ENCODE measurements at regions not wholly inside any gene's neighbourhood (a gene's known extent, or its start where the extent isn't known, plus 50 kb on each side); places are given as distances from the start of the nearest gene placed in this dataset.
"Not testable (repeated sequence)": the region's sequence is repeated elsewhere in the genome, so short reads cannot be mapped to it uniquely, and the experiment has no call there.

DNA sequence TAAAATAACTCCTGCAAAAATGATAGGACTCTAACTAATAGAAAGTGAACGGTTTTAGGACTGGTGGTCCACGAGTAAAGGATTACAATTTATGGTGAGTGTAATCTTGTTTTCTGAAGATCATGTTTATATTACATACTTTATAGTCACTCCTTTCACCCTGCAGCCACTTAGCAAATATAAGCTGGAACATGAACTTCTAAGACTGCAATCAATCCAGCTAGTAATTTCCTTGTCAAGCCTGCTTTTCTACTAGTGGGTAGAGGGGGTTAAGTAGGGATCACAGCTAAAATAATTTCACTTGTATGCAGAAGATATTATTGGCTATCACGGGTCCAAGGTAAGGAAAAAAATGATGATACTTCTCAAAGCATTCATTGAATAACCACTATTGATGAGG, 125.5 kb upstream of the NETO1 start:
- no peak for DNase-seq (ENCODE audit: low read depth)

DNA sequence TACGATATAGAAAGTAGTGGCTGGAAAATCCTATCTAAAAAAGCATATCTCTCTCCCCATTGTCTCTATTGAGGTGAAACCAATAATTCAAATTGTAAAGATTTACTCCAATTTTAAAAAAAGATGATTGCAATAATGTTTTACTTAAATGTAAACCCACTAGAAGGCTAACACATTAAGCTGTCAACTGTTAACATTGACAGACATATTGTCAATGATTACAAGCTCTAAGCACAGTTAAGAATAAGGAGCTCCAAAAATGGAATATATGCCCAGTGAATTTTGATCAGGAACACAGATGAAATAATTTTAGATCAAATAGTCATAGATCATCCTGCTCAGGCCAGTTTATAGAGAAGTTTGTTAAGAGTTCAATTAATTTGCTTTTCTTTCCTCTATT, 123.6 kb upstream of the NETO1 start:
- DNase-seq (ENCODE audit: low read depth): no peak

- DNase-seq (ENCODE audit: low read depth): not testable (repeated sequence)
These were observed 119.8 kb upstream of the NETO1 start for GRCh38 chr18:72987570-72987969.

DNA sequence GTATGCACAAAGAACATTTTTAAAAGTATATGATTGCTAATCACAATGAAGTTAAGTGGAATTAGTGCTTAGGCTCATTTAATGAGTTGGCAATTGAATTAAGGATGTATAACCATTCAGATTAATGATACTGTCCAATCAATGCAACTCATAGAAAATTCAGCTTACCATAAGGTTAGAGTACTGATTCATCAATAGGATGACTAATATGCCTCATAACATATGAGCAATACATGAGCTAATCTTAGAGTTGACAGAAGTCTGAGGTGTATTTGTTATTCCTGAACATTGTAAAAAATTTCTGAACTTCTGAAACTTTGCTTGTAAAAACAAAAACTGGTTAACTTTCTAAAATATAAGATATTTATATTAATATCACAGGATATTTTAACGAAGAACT, 118.3 kb upstream of the NETO1 start:
- no peak for DNase-seq (ENCODE audit: low read depth)

DNA sequence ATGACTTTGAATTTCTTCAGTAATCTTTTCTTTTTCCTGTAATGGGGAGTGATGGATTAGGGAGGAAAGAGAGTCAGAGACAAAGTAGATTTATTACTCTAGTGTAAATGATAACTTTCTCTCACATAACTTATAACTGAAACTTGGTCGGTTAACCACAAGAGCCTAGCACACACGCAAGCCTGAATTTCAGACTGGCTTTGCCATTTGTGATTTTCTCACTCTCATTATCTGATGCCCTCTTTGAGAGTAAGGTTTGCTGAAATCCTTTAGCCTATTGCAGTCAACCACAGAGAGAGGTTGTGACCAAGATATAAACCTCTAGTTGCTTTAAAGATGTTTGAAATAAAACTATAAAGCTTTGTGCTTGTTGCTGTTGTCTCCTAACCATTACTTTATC, 117.9 kb upstream of the NETO1 start:
- no peak for DNase-seq (ENCODE audit: low read depth)

DNA sequence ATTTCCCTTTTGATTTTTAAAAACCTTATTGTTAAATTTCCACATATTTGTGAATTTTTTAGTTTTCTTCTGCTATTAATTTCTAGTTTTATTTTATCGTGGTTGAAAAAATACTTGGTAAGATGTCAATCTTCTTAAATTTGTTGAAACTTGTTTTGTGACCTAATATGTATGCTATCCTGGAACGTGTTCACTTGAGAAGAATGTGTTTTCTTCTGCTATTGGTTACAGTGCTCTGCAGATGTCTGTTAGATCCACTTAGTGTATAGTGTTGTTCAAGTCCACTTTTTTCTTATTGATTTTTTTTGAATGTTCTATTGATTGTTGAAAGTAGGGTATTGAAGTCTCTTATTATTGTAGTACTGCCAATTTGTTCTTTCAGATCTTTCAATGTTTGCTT, 116.5 kb upstream of the NETO1 start:
- no peak for DNase-seq (ENCODE audit: low read depth)

DNA sequence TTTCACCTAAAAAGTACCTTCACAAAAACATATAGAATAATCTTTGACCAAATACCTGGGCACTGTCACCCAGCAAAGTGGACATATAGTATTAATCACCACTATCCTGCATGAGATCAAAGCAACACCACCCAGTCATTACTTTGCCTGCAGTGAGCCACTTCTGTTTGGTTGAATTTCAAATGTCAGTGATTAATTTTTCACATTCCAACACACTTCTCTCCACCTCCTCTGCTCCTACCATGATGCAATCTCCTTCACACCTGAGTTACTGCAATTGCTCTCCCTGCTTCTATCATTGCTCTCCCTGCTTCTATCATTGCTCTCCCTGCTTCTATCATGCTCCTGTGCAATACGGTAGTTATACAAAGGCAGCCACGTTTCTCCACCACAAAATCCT, 106.1 kb upstream of the NETO1 start:
- DNase-seq (ENCODE audit: low read depth): no peak

DNA sequence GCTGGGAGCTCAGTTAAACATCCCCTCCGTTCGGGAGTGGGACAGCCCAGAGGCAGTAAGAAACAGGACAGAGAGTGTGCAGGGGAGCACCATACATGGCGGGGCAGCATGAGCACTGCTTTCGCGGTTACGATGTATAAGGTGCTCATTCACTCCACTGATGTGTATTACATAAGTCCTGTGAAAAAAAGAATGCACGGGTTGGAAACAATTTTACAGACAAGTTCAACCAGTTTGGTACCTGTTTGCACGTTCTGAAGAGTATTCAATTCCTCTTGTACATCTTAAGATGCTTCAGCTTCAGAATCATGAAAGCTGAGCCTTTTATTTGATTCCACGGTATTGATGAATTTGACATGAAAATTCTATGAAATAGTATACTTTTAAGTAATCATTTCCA, 97.8 kb upstream of the NETO1 start:
- no peak for DNase-seq (ENCODE audit: low read depth)

DNA sequence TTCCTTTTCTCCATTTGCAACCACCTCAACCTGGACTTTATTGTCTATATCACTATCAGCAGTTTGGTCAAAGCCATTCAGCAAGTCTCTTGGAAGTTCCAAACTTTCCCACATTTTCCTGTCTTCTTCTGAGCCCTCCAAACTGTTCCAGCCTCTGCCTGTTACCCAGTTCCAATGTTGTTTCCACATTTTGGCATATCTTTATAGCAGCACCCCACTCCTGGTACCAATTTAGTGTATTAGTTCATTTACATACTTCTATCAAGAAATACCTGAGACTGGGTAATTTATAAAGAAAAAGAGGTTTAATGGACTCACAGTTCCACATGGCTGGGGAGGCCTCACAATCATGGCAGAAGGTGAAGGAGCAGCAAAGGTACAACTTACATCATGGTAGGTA, 90.4 kb upstream of the NETO1 start:
- not testable (repeated sequence) for DNase-seq (ENCODE audit: low read depth)

- no peak for DNase-seq (ENCODE audit: low read depth)
These were observed 80.7 kb upstream of the NETO1 start for GRCh38 chr18:72948439-72948838.

DNA sequence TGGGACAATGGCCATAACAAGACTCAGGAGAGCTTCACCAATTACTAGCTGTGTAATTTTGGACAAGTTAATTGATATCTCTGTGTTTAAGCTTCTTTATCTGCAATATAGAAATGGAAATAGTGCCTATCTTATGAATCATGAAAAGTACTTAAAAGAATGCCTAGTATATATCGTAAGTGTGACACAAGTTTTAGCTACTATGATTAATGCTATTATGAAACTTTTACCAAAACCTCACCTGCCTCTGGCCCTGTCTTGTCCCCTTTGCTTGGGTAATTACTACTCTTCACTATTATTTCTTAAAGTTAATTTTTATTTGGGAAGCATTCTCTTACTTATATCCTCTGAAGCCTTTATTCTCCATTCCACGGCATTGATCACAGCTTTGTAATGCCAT, 75.0 kb upstream of the NETO1 start:
- DNase-seq (ENCODE audit: low read depth): no peak

GRCh38 chr18:72940986-72941385, 73.2 kb upstream of the NETO1 start:
- DNase-seq (ENCODE audit: low read depth): no peak

DNA sequence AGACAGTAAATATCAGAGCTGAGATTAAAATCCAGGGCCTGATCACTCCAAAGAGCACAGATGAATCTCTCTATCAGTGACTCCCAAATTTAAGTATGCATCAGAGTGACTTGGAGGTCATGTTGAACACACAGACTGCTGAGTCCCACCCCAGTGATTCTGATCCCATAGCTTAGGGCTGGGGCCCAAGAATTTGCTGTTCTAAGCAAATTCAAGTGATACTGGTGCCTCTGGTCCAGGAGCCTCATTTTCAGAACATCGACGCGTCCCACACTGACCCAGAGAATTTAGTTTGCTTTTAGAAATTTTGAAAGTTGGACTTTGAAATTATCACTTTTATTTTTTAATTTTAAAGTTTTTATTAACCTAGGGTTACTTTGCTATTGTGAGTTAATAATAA, 72.7 kb upstream of the NETO1 start:
- no peak for DNase-seq (ENCODE audit: low read depth)

GRCh38 chr18:72935744-72936143, 68.0 kb upstream of the NETO1 start:
- no peak for DNase-seq (ENCODE audit: low read depth)

- no peak for DNase-seq (ENCODE audit: low read depth)
These were observed 55.1 kb upstream of the NETO1 start for GRCh38 chr18:72922895-72923294.

Measured in activated T-cell treated with anti-CD3 and anti-CD28 coated beads for 24 hours (primary cell).